Fibroblast of lung (primary cell): ENCODE measurements at regions not wholly inside any gene's neighbourhood (a gene's known extent, or its start where the extent isn't known, plus 50 kb on each side); places are given as distances from the start of the nearest gene placed in this dataset.
A peak's percentile ranks its signal among the peaks of the same experiment; 100 is the strongest.

Experiments
- DNase-seq, 2 donors: peaks; one replicate each; pipeline versions ENCODE4 v3.0.0 to v3.0.0-alpha.2; 2010; ENCODE audit warnings: low read depth in 2 of 2
- H2AFZ ChIP-seq: 2 replicates; pipeline ENCODE4 v1.5.1; 2012; ENCODE audit warnings: low read length, control low read depth, inconsistent platforms
- H3K27ac ChIP-seq: 2 replicates; pipeline ENCODE4 v1.5.1; 2011; ENCODE audit warnings: low read length, control low read depth; ENCODE audit not compliant: insufficient read depth
- H3K27me3 ChIP-seq: 2 replicates; pipeline ENCODE4 v1.5.1; 2011; ENCODE audit warnings: mild to moderate bottlenecking, low read length; ENCODE audit not compliant: control insufficient read depth, insufficient read depth
- H3K36me3 ChIP-seq: 2 replicates; pipeline ENCODE4 v1.5.1; 2011; ENCODE audit warnings: low read length; ENCODE audit not compliant: control insufficient read depth, insufficient read depth
- H3K4me1 ChIP-seq: 2 replicates; pipeline ENCODE4 v1.5.1; 2011; ENCODE audit warnings: low read length; ENCODE audit not compliant: control insufficient read depth, insufficient read depth; ENCODE audit errors: extremely low read depth
- H3K4me2 ChIP-seq: 2 replicates; pipeline ENCODE4 v1.5.1; 2011; ENCODE audit warnings: low read length, control low read depth; ENCODE audit not compliant: insufficient read depth; ENCODE audit errors: extremely low read depth
- H3K4me3 ChIP-seq, 4 experiments: fragments of 200-600 bp in 1 of 4; sonication (generic) in 1 of 4; replicated peaks in 1 of 4; 2 replicates each; pipeline ENCODE4 v1.5.1; 2011 to 2016; ENCODE audit warnings: low read length in 4 of 4, low read depth in 3 of 4, mild to moderate bottlenecking in 3 of 4, control low read depth in 2 of 4, inconsistent platforms in 1 of 4, mixed read lengths in 1 of 4; ENCODE audit not compliant: insufficient read depth in 1 of 4; ENCODE audit errors: control extremely low read depth in 1 of 4
- H3K79me2 ChIP-seq: 2 replicates; pipeline ENCODE4 v1.5.1; 2012; ENCODE audit warnings: mild to moderate bottlenecking, low read length, inconsistent platforms; ENCODE audit not compliant: control insufficient read depth, insufficient read depth
- H3K9ac ChIP-seq: 2 replicates; pipeline ENCODE4 v1.5.1; 2011; ENCODE audit warnings: mild to moderate bottlenecking, low read length, control low read depth; ENCODE audit not compliant: insufficient read depth
- H3K9me3 ChIP-seq: 2 replicates; pipeline ENCODE4 v1.5.1; 2012; ENCODE audit warnings: low read depth, low read length; ENCODE audit not compliant: control insufficient read depth, insufficient read depth
- H4K20me1 ChIP-seq: 2 replicates; pipeline ENCODE4 v1.5.1; 2011; ENCODE audit warnings: low read length; ENCODE audit not compliant: control insufficient read depth, insufficient read depth; ENCODE audit errors: extremely low read depth
- EZH2 ChIP-seq: IDR thresholded peaks from 2 replicates; pipeline ENCODE4 v1.5.1; 2012; ENCODE audit warnings: low read length, control low read depth, mild to moderate bottlenecking; ENCODE audit errors: missing control alignments
- TF ChIP-seq, protein P1 (sequence below), 2 donors: IDR thresholded peaks in 1 of 2; conservative IDR thresholded peaks in 1 of 2; 1 replicate in 1 of 2; 2 replicates in 1 of 2; pipeline ENCODE4 v1.5.1; 2011 to 2012; ENCODE audit warnings: low read length in 2 of 2, control low read depth in 1 of 2, inconsistent platforms in 1 of 2, low read depth in 1 of 2, mild to moderate bottlenecking in 1 of 2

DNA sequence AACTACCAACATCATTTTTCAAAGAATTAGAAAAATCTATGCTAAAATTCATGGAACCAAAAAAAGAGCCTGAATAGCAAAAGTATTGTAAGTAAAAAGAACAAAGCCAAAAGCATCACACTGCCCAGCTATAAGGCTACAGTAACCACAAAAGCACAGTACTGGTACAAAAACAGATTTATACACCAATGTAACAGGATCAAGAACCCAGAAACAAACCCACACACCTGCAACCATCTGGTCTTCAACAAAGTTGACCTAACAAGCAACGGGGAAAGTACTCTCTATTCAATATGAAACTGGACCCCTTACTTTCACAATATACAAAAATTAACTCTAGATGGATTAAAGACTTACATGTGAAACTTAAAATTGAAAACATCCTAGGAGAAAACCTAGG lies 94.2 kb upstream of the TARS1 start:
- Histone ChIP-seq H3K4me1 (peaks cover 3% of the 10 kb centered on the region), H3K9me3 (no peaks in the 10 kb centered on the region), H4K20me1 (no peaks in the 10 kb centered on the region), H3K9ac (no peak overlapping the region), H3K4me2 (no peak overlapping the region), H3K79me2 (no peaks in the 10 kb centered on the region), H3K4me3 (no peak overlapping the region), H3K27ac (no peak overlapping the region), H3K27me3 (no peaks in the 10 kb centered on the region), H2AFZ (no peak overlapping the region), H3K36me3 (no peaks in the 10 kb centered on the region)
- TF ChIP-seq, protein P1, sequence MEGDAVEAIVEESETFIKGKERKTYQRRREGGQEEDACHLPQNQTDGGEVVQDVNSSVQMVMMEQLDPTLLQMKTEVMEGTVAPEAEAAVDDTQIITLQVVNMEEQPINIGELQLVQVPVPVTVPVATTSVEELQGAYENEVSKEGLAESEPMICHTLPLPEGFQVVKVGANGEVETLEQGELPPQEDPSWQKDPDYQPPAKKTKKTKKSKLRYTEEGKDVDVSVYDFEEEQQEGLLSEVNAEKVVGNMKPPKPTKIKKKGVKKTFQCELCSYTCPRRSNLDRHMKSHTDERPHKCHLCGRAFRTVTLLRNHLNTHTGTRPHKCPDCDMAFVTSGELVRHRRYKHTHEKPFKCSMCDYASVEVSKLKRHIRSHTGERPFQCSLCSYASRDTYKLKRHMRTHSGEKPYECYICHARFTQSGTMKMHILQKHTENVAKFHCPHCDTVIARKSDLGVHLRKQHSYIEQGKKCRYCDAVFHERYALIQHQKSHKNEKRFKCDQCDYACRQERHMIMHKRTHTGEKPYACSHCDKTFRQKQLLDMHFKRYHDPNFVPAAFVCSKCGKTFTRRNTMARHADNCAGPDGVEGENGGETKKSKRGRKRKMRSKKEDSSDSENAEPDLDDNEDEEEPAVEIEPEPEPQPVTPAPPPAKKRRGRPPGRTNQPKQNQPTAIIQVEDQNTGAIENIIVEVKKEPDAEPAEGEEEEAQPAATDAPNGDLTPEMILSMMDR (conservative IDR thresholded peaks at IDR 0.05 in 1 of 2, IDR thresholded peaks at IDR 0.05 in 1 of 2; ENCODE audit: low read depth in 1 of 2, low read length in 2 of 2), result no peak
- no peak for TF ChIP-seq EZH2
- DNase-seq, result no peak

DNA sequence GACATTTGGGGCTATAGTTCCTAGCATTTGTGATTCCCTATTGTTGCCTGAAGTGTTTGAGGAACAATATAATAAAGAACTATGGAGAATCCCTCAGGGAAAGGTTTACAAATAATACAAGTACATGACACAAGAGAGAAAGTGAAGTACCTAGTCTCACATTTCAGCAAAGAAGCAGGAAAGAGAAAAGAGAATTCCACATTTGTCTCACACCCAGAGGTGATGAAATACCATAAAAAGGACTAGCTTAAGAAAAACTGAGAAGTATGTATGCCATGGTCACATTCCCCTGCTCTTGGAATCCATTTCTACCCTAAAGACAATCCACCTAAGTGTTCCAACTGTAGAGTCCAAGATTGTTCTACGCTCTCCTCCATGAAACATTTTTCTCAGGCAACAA lies 79.0 kb upstream of the TARS1 start:
- DNase-seq, result no peak
- Histone ChIP-seq H3K4me2 (no peak overlapping the region), H2AFZ (no peak overlapping the region), H3K9me3 (no peaks in the 10 kb centered on the region), H3K4me1 (no peaks in the 10 kb centered on the region), H3K36me3 (no peaks in the 10 kb centered on the region), H3K27ac (no peak overlapping the region), H3K27me3 (no peaks in the 10 kb centered on the region), H4K20me1 (no peaks in the 10 kb centered on the region), H3K4me3 (no peak overlapping the region), H3K9ac (no peak overlapping the region), H3K79me2 (no peaks in the 10 kb centered on the region)
- TF ChIP-seq EZH2, result no peak

DNA sequence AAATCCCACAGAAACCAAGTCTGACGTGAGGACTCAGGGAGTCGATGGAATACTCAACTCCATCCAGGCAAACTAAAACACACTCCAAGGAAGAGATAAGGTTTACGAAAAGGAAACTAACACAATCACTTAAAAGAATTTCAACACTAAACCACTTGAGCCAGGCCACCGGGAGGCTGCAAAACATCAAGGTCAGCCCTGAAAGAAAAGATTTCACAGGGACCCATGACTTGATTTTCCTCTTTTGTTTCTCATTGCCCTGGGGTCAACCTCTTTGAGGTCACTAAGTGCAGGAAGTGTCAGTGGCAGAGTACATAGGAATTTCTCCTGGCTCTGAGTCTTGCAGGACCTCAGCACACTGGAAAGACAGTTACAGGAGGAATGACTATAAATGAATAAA lies 77.8 kb upstream of the TARS1 start:
- H3K79me2 ChIP-seq, result no peaks in the 10 kb centered on the region
- no peak for TF ChIP-seq EZH2
- TF ChIP-seq, protein P1 (conservative IDR thresholded peaks at IDR 0.05 in 1 of 2, IDR thresholded peaks at IDR 0.05 in 1 of 2; ENCODE audit: low read depth in 1 of 2, low read length in 2 of 2), result no peak
- no peaks in the 10 kb centered on the region for H4K20me1 ChIP-seq
- H3K27me3 ChIP-seq, result no peaks in the 10 kb centered on the region
- no peaks in the 10 kb centered on the region for H3K4me1 ChIP-seq
- no peak overlapping the region for H3K27ac ChIP-seq
- H3K36me3 ChIP-seq, result no peaks in the 10 kb centered on the region
- peak; percentile 45 to 73 for DNase-seq
- H3K4me3 ChIP-seq, result no peak overlapping the region
- H3K9ac ChIP-seq, result no peak overlapping the region
- peak overlapping the region; percentile 52 for H2AFZ ChIP-seq
- peak overlapping the region; percentile 56 for H3K4me2 ChIP-seq
- H3K9me3 ChIP-seq, result no peaks in the 10 kb centered on the region
